ENCODE measurements at regions not wholly inside any gene's neighbourhood (a gene's known extent, or its start where the extent isn't known, plus 50 kb on each side); places are given as distances from the start of the nearest gene placed in this dataset.

DNA sequence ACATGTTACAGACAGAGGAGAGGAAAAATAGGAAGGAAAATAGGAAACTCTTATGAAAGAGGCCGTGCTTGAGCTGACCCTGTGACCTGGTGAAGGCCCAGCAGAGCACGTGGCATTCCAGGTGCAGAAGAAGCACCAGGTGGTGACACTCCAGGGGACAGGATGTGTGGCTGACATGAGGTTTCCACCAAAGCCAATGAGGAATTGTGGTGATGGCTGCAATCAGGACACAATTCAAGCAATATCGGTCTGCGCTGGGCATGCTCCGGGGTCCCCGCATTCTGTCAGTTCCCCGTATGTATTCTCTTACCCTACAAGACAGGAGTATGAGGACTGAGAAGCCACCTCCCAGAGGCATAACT is 504.2 kb downstream of the EIPR1 start:
- no peak overlapping the region for H3K27ac Mint-ChIP-seq
- no peaks in the 10 kb centered on the region for H3K27me3 Mint-ChIP-seq
- H3K9me3 Mint-ChIP-seq: peaks cover 2% of the 10 kb centered on the region
- H3K4me1 Mint-ChIP-seq: no peaks in the 10 kb centered on the region
- no peak for ATAC-seq
- H3K36me3 Mint-ChIP-seq: no peaks in the 10 kb centered on the region
- no peak overlapping the region for H3K4me3 Mint-ChIP-seq

DNA sequence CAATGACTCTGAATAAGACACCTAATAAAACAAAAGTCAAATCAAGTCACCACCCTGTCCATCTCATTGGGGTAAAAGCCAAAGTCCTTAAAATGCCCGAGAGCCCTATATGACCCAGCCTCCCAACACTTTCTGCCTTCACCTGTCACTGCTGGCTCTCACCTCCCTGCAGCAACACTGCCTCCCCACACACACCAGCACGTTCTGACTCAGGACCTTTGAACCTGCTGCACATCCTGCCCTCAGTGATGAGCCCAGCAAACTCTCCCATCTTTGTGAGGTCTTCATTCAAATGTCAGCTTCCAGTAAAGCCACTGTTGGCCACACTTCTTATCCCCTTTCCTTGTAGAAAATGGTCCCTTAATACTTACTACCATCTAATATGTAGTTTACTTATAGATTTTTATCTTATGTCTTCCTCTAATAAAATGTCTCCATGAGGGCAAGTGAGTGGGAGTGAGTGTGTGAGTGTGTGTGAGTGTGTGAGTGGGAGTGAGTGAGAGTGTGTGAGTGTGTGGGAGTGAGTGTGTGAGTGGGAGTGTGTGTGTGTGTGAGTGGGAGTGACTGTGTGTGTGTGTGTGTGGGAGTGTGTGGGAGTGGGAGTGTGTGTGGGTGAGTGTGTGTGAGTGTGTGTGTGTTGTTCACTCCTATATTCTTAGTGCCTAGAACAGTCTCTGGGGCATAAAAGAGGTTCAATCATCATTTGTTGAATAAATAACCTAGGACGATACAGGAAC is 504.7 kb downstream of the EIPR1 start:
- no peaks in the 10 kb centered on the region for H3K27me3 Mint-ChIP-seq
- no peaks in the 10 kb centered on the region for H3K4me1 Mint-ChIP-seq
- peaks cover 2% of the 10 kb centered on the region for H3K9me3 Mint-ChIP-seq
- no peak for ATAC-seq
- H3K27ac Mint-ChIP-seq: no peak overlapping the region
- no peak overlapping the region for H3K4me3 Mint-ChIP-seq
- no peaks in the 10 kb centered on the region for H3K36me3 Mint-ChIP-seq

GRCh38 chr2:2872309-2872617 is 505.4 kb downstream of the EIPR1 start:
- H3K4me1 Mint-ChIP-seq: no peaks in the 10 kb centered on the region
- ATAC-seq: no peak
- no peak overlapping the region for H3K4me3 Mint-ChIP-seq
- H3K27ac Mint-ChIP-seq: no peak overlapping the region
- H3K36me3 Mint-ChIP-seq: no peaks in the 10 kb centered on the region
- H3K9me3 Mint-ChIP-seq: peaks cover 2% of the 10 kb centered on the region
- H3K27me3 Mint-ChIP-seq: no peaks in the 10 kb centered on the region

- Mint-ChIP-seq H3K36me3 (no peaks in the 10 kb centered on the region), H3K27me3 (no peaks in the 10 kb centered on the region), H3K4me1 (no peaks in the 10 kb centered on the region), H3K9me3 (peaks cover 2% of the 10 kb centered on the region), H3K4me3 (no peak overlapping the region), H3K27ac (no peak overlapping the region)
- no peak for ATAC-seq
These were observed 505.9 kb downstream of the EIPR1 start for GRCh38 chr2:2871480-2872308.

DNA sequence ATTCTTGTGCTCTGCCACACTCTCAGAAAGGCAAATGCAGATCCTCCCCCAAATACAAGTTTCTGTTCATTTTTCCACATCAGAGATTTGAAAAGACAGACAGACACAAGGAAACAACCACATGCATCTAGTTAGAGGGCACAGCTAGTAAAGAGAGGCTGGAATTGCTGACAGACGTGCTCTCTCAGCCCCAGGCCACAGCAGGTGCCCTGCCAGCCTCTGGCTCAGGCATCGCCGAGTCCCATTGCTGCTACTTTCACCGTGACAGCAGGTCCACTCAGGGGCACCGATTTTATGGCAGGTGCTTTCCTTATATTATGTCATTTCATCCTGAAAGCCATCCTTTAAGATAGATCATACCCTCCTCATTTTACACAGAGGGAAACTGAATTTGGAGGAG is 507.5 kb downstream of the EIPR1 start:
- Mint-ChIP-seq H3K4me1 (no peaks in the 10 kb centered on the region), H3K4me3 (no peak overlapping the region), H3K36me3 (no peaks in the 10 kb centered on the region), H3K27me3 (no peaks in the 10 kb centered on the region), H3K27ac (no peak overlapping the region), H3K9me3 (peaks cover 2% of the 10 kb centered on the region)
- ATAC-seq: no peak

DNA sequence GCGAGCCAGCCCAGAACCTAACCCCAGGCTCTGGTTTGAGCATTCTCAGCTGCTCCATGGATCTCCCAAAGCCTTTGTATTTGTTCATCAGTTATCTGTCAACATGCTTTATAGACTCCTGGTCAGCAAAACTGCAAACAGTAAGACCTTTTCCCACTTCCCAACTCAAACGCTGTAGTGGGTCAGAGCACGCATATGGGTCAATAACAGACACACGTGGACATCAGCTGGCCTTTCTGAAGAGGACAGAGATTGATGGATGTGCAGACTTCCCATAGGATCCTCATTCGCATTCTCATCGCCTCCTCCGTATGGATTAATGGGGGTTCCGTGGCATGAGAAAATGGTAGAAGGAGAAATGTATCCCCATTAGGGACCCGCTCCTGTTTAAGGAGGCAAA is 508.1 kb downstream of the EIPR1 start:
- Mint-ChIP-seq H3K4me3 (no peak overlapping the region), H3K4me1 (no peaks in the 10 kb centered on the region), H3K9me3 (peaks cover 2% of the 10 kb centered on the region), H3K36me3 (no peaks in the 10 kb centered on the region), H3K27me3 (no peaks in the 10 kb centered on the region), H3K27ac (no peak overlapping the region)
- no peak for ATAC-seq

- Mint-ChIP-seq H3K9me3 (peaks cover 2% of the 10 kb centered on the region), H3K4me1 (no peaks in the 10 kb centered on the region), H3K36me3 (no peaks in the 10 kb centered on the region), H3K4me3 (no peak overlapping the region), H3K27me3 (no peaks in the 10 kb centered on the region), H3K27ac (no peak overlapping the region)
- ATAC-seq: no peak
These were observed 509.5 kb downstream of the EIPR1 start for GRCh38 chr2:2868085-2868484.

DNA sequence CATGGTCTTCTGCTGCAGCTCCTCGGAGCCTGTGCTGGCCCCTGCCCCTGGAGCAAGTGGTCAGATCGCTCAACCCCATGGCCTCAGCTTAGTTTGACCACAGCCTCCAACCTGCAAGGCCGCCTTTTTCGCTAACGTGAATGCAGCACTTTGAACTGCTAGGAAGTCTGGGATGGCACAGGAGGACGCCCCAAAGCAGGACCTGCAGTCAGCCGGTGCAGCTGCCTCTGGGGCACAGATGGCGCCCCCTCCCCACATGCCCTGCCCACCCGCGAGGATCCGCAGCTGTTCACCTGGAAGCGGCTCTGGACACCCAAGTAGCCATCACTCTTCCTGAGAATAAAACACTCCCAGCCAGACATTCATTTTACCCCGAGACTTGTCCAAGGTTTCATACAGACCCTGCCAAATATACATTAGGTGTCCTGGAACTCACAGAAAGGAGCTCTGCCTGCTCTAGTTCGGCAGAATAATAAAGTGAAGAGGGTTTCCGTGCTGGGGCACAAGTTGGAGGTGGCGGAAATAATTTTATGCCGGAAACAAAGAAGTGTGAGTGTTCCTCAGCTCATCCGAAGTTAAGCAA is 510.1 kb downstream of the EIPR1 start:
- Mint-ChIP-seq H3K27me3 (no peaks in the 10 kb centered on the region), H3K9me3 (no peaks in the 10 kb centered on the region), H3K4me3 (no peak overlapping the region), H3K27ac (no peak overlapping the region), H3K4me1 (no peaks in the 10 kb centered on the region), H3K36me3 (no peaks in the 10 kb centered on the region)
- ATAC-seq: no peak

GRCh38 chr2:2866459-2866858 is 511.2 kb downstream of the EIPR1 start:
- no peaks in the 10 kb centered on the region for H3K27me3 Mint-ChIP-seq
- H3K4me1 Mint-ChIP-seq: no peaks in the 10 kb centered on the region
- no peaks in the 10 kb centered on the region for H3K9me3 Mint-ChIP-seq
- H3K27ac Mint-ChIP-seq: no peak overlapping the region
- no peaks in the 10 kb centered on the region for H3K36me3 Mint-ChIP-seq
- no peak for ATAC-seq
- no peak overlapping the region for H3K4me3 Mint-ChIP-seq

DNA sequence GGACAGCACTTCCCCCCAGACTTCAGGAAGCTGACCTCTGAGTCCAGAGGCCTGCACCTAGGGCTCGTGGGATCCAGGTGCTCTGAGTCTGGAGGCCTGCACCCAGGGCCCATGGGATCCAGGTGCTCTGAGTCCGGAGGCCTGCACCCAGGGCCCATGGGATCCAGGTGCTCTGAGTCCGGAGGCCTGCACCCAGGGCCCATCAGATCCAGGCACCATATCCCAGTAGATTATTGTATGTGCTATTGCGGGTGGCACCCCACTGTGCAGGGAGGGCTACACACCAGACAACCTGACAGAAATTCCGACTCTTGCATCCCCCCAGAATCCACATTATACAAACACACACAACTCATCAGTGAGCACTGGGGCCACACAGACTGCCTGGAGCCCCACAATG is 515.2 kb downstream of the EIPR1 start:
- H3K27ac Mint-ChIP-seq: no peak overlapping the region
- no peak for ATAC-seq
- no peak overlapping the region for H3K4me3 Mint-ChIP-seq
- H3K27me3 Mint-ChIP-seq: no peaks in the 10 kb centered on the region
- no peaks in the 10 kb centered on the region for H3K36me3 Mint-ChIP-seq
- no peaks in the 10 kb centered on the region for H3K9me3 Mint-ChIP-seq
- no peaks in the 10 kb centered on the region for H3K4me1 Mint-ChIP-seq

- Mint-ChIP-seq H3K9me3 (no peaks in the 10 kb centered on the region), H3K27ac (no peak overlapping the region), H3K27me3 (no peaks in the 10 kb centered on the region), H3K36me3 (no peaks in the 10 kb centered on the region), H3K4me3 (no peak overlapping the region), H3K4me1 (no peaks in the 10 kb centered on the region)
- no peak for ATAC-seq
These were observed 515.9 kb downstream of the EIPR1 start for GRCh38 chr2:2861666-2862240.

DNA sequence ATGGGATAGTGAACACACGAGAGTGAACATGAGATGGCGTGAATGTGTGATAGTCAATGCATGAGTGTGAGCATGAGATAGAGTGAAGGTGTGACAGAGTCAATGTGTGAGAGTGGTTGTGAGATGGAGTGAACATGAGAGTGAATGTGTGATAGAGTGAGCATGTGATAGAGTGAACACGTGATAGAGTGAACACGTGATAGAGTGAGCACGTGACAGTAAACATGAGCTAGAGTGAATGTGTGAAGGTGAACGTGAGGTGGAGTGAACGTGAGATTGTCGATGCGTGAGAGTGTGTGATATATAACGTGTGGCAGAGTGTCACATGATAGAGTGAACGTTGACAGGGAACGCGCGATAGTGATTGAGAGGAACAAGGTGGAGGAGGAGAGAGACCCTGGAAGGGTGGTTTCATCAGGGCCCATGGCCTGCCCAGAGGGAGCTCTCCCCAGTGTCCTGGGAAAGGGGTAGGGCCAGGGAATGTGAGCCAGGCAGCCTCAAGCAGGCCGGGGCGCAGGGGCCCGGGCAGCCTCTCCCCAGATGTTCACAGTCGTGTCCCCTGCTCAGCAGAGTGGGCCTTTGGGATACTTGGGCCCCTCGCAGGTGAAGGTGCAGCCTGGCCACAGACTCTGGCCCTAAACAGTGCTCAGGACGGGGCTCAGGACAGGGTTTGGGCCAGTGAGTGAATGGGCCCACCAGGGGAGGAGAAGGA is 516.9 kb downstream of the EIPR1 start:
- no peak for ATAC-seq
- H3K9me3 Mint-ChIP-seq: no peaks in the 10 kb centered on the region
- H3K27me3 Mint-ChIP-seq: no peaks in the 10 kb centered on the region
- no peaks in the 10 kb centered on the region for H3K4me1 Mint-ChIP-seq
- H3K36me3 Mint-ChIP-seq: no peaks in the 10 kb centered on the region
- H3K4me3 Mint-ChIP-seq: no peak overlapping the region
- no peak overlapping the region for H3K27ac Mint-ChIP-seq

- Mint-ChIP-seq H3K4me1 (no peaks in the 10 kb centered on the region), H3K27ac (no peak overlapping the region)
These were observed 517.9 kb downstream of the EIPR1 start for GRCh38 chr2:2859732-2860131.

DNA sequence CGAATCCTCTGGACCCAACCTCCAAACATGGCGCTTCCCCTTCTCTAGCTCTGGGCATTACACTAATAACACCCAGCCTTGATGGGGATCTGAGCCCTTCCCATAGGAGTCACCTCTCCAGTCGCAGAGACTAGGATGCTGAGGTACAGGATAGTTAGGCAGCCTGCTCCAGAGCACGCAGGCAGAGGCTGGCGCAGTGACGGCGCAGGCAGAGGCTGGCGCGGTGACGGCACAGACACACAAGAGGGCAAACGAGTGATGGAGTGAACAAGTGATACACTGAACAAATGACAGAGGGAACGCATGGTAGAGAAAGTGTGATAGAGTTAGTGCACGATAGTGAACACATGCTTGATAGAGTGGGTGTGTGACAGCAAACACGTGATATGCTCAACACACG is 518.5 kb downstream of the EIPR1 start:
- Mint-ChIP-seq H3K27me3 (no peaks in the 10 kb centered on the region), H3K9me3 (no peaks in the 10 kb centered on the region), H3K4me3 (no peak overlapping the region), H3K36me3 (no peaks in the 10 kb centered on the region), H3K4me1 (no peaks in the 10 kb centered on the region), H3K27ac (no peak overlapping the region)
- ATAC-seq: no peak

More at GRCh38 chr2:2859732-2860131, 517.9 kb downstream of the EIPR1 start:
- Mint-ChIP-seq H3K4me3 (no peak overlapping the region), H3K36me3 (no peaks in the 10 kb centered on the region), H3K9me3 (no peaks in the 10 kb centered on the region), H3K27me3 (no peaks in the 10 kb centered on the region)
- ATAC-seq: no peak

DNA sequence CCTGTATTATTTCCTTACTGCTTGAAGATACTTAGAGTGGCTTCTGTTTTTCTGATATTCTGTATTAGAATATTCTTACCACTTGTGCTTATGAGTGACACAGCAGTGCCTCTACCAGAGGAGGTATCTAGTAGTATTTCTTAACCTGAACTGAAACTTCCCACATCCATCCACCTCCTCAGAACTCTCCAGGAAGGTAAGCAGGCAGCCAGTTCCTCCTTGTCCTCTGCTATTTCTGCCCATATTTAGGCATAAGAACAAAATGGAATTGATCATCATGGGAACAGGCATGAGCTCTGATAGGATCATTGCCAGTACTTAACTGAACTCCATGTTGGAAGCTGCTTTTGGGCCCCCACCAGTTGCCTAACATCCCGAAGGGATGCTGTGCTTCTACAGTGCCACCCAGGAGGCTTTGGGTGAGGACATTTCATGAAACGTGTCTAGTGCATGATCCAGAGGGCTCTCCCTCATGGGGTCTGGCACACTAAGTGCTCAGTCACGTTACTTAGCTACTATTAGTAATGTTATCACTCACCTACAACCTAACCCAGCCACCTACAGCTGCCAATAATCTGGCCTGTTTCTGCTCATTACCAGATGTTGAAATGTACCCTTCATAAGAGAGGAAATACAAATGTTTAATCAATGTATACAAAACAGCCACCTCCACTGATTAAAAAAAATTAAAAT is 520.7 kb downstream of the EIPR1 start:
- no peak for ATAC-seq
- H3K36me3 Mint-ChIP-seq: no peaks in the 10 kb centered on the region
- H3K27me3 Mint-ChIP-seq: no peaks in the 10 kb centered on the region
- no peaks in the 10 kb centered on the region for H3K4me1 Mint-ChIP-seq
- no peaks in the 10 kb centered on the region for H3K9me3 Mint-ChIP-seq
- no peak overlapping the region for H3K4me3 Mint-ChIP-seq
- H3K27ac Mint-ChIP-seq: no peak overlapping the region

Measured in stimulated activated memory B cell treated with anti-CD40 and anti-IgM and Interleukin-4, amounts not matched to agents 10 μg/mL and 1 μg/mL and 100 μg/mL, for 72 hours (primary cell).